Cardiac muscle cell (in vitro differentiated cells and primary cell): ENCODE measurements at regions not wholly inside any gene's neighbourhood (a gene's known extent, or its start where the extent isn't known, plus 50 kb on each side); places are given as distances from the start of the nearest gene placed in this dataset.

Source experiments
- DNase-seq, 2 donors: peaks; one replicate each; pipeline versions ENCODE4 v3.0.0 to v3.0.0-alpha.2; 2010 to 2017; ENCODE audit warnings: low read depth in 1 of 2, low spot score in 1 of 2
- H3K27ac ChIP-seq: fragments of 200-600 bp; sonication (generic); 2 replicates; pipeline ENCODE4 v1.5.1; 2016
- H3K27me3 ChIP-seq: fragments of 200-600 bp; sonication (generic); 2 replicates; pipeline ENCODE4 v1.6.0; 2016; ENCODE audit warnings: control low read depth
- H3K36me3 ChIP-seq: fragments of 200-600 bp; sonication (generic); 2 replicates; pipeline ENCODE4 v1.5.1; 2016; ENCODE audit warnings: control low read depth
- H3K4me1 ChIP-seq: fragments of 200-600 bp; sonication (generic); 2 replicates; pipeline ENCODE4 v1.8.1; 2017; ENCODE audit warnings: low read depth, mild to moderate bottlenecking, mixed run types
- H3K4me3 ChIP-seq: fragments of 200-600 bp; sonication (generic); 2 replicates; pipeline ENCODE4 v1.5.1; 2016; ENCODE audit warnings: mild to moderate bottlenecking
- H3K9me3 ChIP-seq: fragments of 200-600 bp; sonication (generic); 2 replicates; pipeline ENCODE4 v1.5.1; 2017; ENCODE audit warnings: low read depth, mild to moderate bottlenecking, control low read depth
- CTCF ChIP-seq: IDR thresholded peaks from 2 replicates; pipeline ENCODE4 v1.5.1; 2012; ENCODE audit warnings: low read depth, mild to moderate bottlenecking, low read length

- no peak overlapping the region for H3K27ac ChIP-seq
- H3K4me3 ChIP-seq: no peak overlapping the region
- no peak for TF ChIP-seq CTCF
- H3K4me1 ChIP-seq: no peaks in the 10 kb centered on the region
- peaks cover 2% of the 10 kb centered on the region for H3K27me3 ChIP-seq
- DNase-seq: no peak
- H3K36me3 ChIP-seq: no peaks in the 10 kb centered on the region
- H3K9me3 ChIP-seq: no peaks in the 10 kb centered on the region
These were observed 171.2 kb upstream of the PTGFR start for GRCh38 chr1:78319603-78320002.

GRCh38 chr1:78322928-78323680 lies 167.7 kb upstream of the PTGFR start:
- H3K36me3 ChIP-seq: no peaks in the 10 kb centered on the region
- no peaks in the 10 kb centered on the region for H3K4me1 ChIP-seq
- DNase-seq: no peak
- no peak overlapping the region for H3K4me3 ChIP-seq
- TF ChIP-seq CTCF: no peak
- H3K27me3 ChIP-seq: peaks cover 4% of the 10 kb centered on the region
- H3K9me3 ChIP-seq: no peaks in the 10 kb centered on the region
- no peak overlapping the region for H3K27ac ChIP-seq

GRCh38 chr1:78325293-78325692 lies 165.5 kb upstream of the PTGFR start:
- no peak overlapping the region for H3K27ac ChIP-seq
- no peaks in the 10 kb centered on the region for H3K9me3 ChIP-seq
- H3K4me1 ChIP-seq: no peaks in the 10 kb centered on the region
- H3K27me3 ChIP-seq: peaks cover 4% of the 10 kb centered on the region
- DNase-seq: no peak
- H3K36me3 ChIP-seq: no peaks in the 10 kb centered on the region
- no peak overlapping the region for H3K4me3 ChIP-seq
- no peak for TF ChIP-seq CTCF

- no peak for DNase-seq
- no peak overlapping the region for H3K27ac ChIP-seq
- no peaks in the 10 kb centered on the region for H3K36me3 ChIP-seq
- H3K9me3 ChIP-seq: no peaks in the 10 kb centered on the region
- H3K27me3 ChIP-seq: peaks cover 3% of the 10 kb centered on the region
- no peak overlapping the region for H3K4me3 ChIP-seq
- TF ChIP-seq CTCF: no peak
- no peaks in the 10 kb centered on the region for H3K4me1 ChIP-seq
These were observed 161.3 kb upstream of the PTGFR start for GRCh38 chr1:78329475-78329874.

- H3K36me3 ChIP-seq: no peaks in the 10 kb centered on the region
These were observed 159.0 kb upstream of the PTGFR start for GRCh38 chr1:78331799-78332198.

More at GRCh38 chr1:78331799-78332198, 159.0 kb upstream of the PTGFR start:
- Histone ChIP-seq H3K4me1 (no peaks in the 10 kb centered on the region), H3K4me3 (no peak overlapping the region), H3K27me3 (no peaks in the 10 kb centered on the region), H3K9me3 (no peaks in the 10 kb centered on the region), H3K27ac (no peak overlapping the region)
- DNase-seq: no peak
- no peak for TF ChIP-seq CTCF
